OCI-LY1 (cell line): ENCODE measurements at regions not wholly inside any gene's neighbourhood (a gene's known extent, or its start where the extent isn't known, plus 50 kb on each side); places are given as distances from the start of the nearest gene placed in this dataset.

Source experiments
- H2AFZ ChIP-seq: fragments of 200-600 bp; sonication (generic), shearing (Covaris generic); 2 replicates; pipeline ENCODE4 v1.6.0; 2014; ENCODE audit warnings: antibody characterized with exemption, mild to moderate bottlenecking, low read length
- H3F3A ChIP-seq: fragments of 200-600 bp; sonication (generic), shearing (Covaris generic); 2 replicates; pipeline ENCODE4 v1.6.0; 2014; ENCODE audit warnings: mild to moderate bottlenecking, antibody characterized with exemption, low read length, moderate library complexity; ENCODE audit not compliant: insufficient read depth
- H3K27ac ChIP-seq: fragments of 200-600 bp; sonication (generic); 2 replicates; pipeline ENCODE4 v1.5.1; 2014; ENCODE audit warnings: low read length, mixed run types, mild to moderate bottlenecking, low read depth; ENCODE audit not compliant: poor library complexity, severe bottlenecking
- H3K27me3 ChIP-seq: fragments of 200-600 bp; sonication (generic); 2 replicates; pipeline ENCODE4 v1.6.0; 2014; ENCODE audit warnings: antibody characterized with exemption, mild to moderate bottlenecking, low read length, moderate library complexity; ENCODE audit not compliant: insufficient read depth
- H3K36me3 ChIP-seq: fragments of 200-600 bp; sonication (generic); 2 replicates; pipeline ENCODE4 v1.6.1; 2014; ENCODE audit warnings: mild to moderate bottlenecking, antibody characterized with exemption, low read length, moderate library complexity, mixed read lengths; ENCODE audit not compliant: insufficient read depth
- H3K4me1 ChIP-seq: fragments of 200-600 bp; sonication (generic); 2 replicates; pipeline ENCODE4 v1.5.1; 2014; ENCODE audit warnings: mild to moderate bottlenecking, low read length, moderate library complexity; ENCODE audit not compliant: insufficient read depth, severe bottlenecking
- H3K4me2 ChIP-seq: fragments of 200-600 bp; sonication (generic), shearing (Covaris generic); 2 replicates; pipeline ENCODE4 v1.6.1; 2014; ENCODE audit warnings: low read length
- H3K4me3 ChIP-seq: fragments of 200-600 bp; sonication (generic); 2 replicates; pipeline ENCODE4 v1.5.1; 2014; ENCODE audit warnings: low read length, low read depth, mild to moderate bottlenecking, mixed read lengths; ENCODE audit not compliant: poor library complexity, severe bottlenecking
- H3K79me2 ChIP-seq: fragments of 200-600 bp; shearing (Covaris generic); 2 replicates; pipeline ENCODE4 v1.6.1; 2016; ENCODE audit warnings: mixed run types, low read length, mixed read lengths; ENCODE audit not compliant: insufficient read depth
- H3K9ac ChIP-seq: fragments of 200-600 bp; sonication (generic), shearing (Covaris generic); 2 replicates; pipeline ENCODE4 v1.6.1; 2014; ENCODE audit warnings: mild to moderate bottlenecking, low read length, mixed read lengths
- H3K9me2 ChIP-seq: fragments of 200-600 bp; sonication (generic), shearing (Covaris generic); 2 replicates; pipeline ENCODE4 v1.6.1; 2014; ENCODE audit warnings: low read depth, mild to moderate bottlenecking, low read length, mixed read lengths
- H3K9me3 ChIP-seq: fragments of 200-600 bp; shearing (Covaris generic); 2 replicates; pipeline ENCODE4 v1.6.1; 2014; ENCODE audit warnings: low read length, mixed read lengths
- H4K20me1 ChIP-seq: fragments of 200-600 bp; sonication (generic), shearing (Covaris generic); 2 replicates; pipeline ENCODE4 v1.6.0; 2016; ENCODE audit warnings: mild to moderate bottlenecking, low read length; ENCODE audit not compliant: insufficient read depth
- CTCF ChIP-seq: fragments of 200-600 bp; sonication (generic), shearing (Covaris generic); IDR thresholded peaks from 2 replicates; pipeline ENCODE4 v1.5.1; 2017; ENCODE audit warnings: mild to moderate bottlenecking, antibody characterized with exemption, low read length, moderate library complexity, mixed read lengths
- EZH2 ChIP-seq: fragments of 200-600 bp; sonication (generic), shearing (Covaris generic); IDR thresholded peaks from 2 replicates; pipeline ENCODE4 v1.8.0; 2017; ENCODE audit warnings: borderline replicate concordance, mixed run types, mild to moderate bottlenecking, antibody characterized with exemption, low read length, moderate library complexity, mixed read lengths

- Histone ChIP-seq H3K9ac (no peak overlapping the region), H3K36me3 (no peaks in the 10 kb centered on the region), H3K4me1 (no peaks in the 10 kb centered on the region), H3K9me3 (no peaks in the 10 kb centered on the region), H3K4me2 (no peak overlapping the region), H3K79me2 (no peaks in the 10 kb centered on the region), H3K4me3 (no peak overlapping the region), H3K9me2 (no peaks in the 10 kb centered on the region), H3K27me3 (no peaks in the 10 kb centered on the region), H2AFZ (no peak overlapping the region), H4K20me1 (no peaks in the 10 kb centered on the region), H3F3A (no peaks in the 10 kb centered on the region), H3K27ac (no peak overlapping the region)
- no peak for TF ChIP-seq CTCF
- TF ChIP-seq EZH2: no peak
These were observed 333.6 kb upstream of the CDH5 start for GRCh38 chr16:66032841-66033240.

DNA sequence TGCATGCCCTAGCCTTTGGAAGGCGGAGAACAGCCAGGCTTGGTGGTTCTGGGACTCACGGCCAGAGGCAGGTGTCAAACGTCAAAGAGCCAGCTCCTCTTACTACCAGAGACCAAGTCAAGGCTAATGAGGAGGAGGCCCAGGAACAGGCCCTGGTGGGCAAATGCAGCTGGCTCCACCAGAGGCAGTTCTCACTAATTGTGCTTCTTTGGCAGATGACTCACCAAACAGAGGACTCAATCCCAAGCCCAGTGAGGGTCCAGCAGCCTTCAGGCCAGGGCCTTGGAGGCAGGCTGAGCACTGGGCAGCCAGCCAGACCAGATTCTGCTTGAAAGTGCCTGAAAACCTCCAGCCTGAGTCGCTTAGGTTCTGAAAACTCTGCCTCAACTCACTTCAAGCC is 336.5 kb upstream of the CDH5 start:
- H3K79me2 ChIP-seq: no peaks in the 10 kb centered on the region
- H3K4me2 ChIP-seq: no peak overlapping the region

GRCh38 chr16:66028510-66029216 is 337.8 kb upstream of the CDH5 start:
- Histone ChIP-seq H3K4me1 (no peaks in the 10 kb centered on the region), H3K9me3 (no peaks in the 10 kb centered on the region), H3F3A (no peaks in the 10 kb centered on the region), H4K20me1 (no peaks in the 10 kb centered on the region), H3K27ac (no peak overlapping the region), H3K79me2 (no peaks in the 10 kb centered on the region), H3K4me2 (no peak overlapping the region), H3K4me3 (no peak overlapping the region), H3K27me3 (no peaks in the 10 kb centered on the region), H3K9me2 (no peaks in the 10 kb centered on the region), H2AFZ (no peak overlapping the region), H3K9ac (no peak overlapping the region), H3K36me3 (no peaks in the 10 kb centered on the region)
- TF ChIP-seq EZH2 (no peak), CTCF (no peak)

More for the DNA sequence above, 336.5 kb upstream of the CDH5 start:
- TF ChIP-seq EZH2 (no peak), CTCF (no peak)
- H3K4me3 ChIP-seq: no peak overlapping the region
- H3K9me2 ChIP-seq: no peaks in the 10 kb centered on the region
- H3K36me3 ChIP-seq: no peaks in the 10 kb centered on the region
- H3F3A ChIP-seq: no peaks in the 10 kb centered on the region
- no peaks in the 10 kb centered on the region for H3K9me3 ChIP-seq
- no peaks in the 10 kb centered on the region for H3K4me1 ChIP-seq
- no peak overlapping the region for H3K9ac ChIP-seq
- H4K20me1 ChIP-seq: no peaks in the 10 kb centered on the region
- H3K27ac ChIP-seq: no peak overlapping the region
- no peak overlapping the region for H2AFZ ChIP-seq
- H3K27me3 ChIP-seq: no peaks in the 10 kb centered on the region
